Kidney epithelial cell (primary cell): ENCODE measurements at regions not wholly inside any gene's neighbourhood (a gene's known extent, or its start where the extent isn't known, plus 50 kb on each side); places are given as distances from the start of the nearest gene placed in this dataset.

ENCODE experiments used
- DNase-seq: peaks from one replicate; pipeline ENCODE4 v3.0.0-alpha.2; 2010; ENCODE audit warnings: low read depth
- H3K27me3 ChIP-seq: 2 replicates; pipeline ENCODE4 v1.6.0; 2011; ENCODE audit warnings: low read length; ENCODE audit not compliant: control insufficient read depth, insufficient read depth
- H3K36me3 ChIP-seq: 2 replicates; pipeline ENCODE4 v1.5.1; 2011; ENCODE audit warnings: low read length; ENCODE audit not compliant: control insufficient read depth, insufficient read depth
- H3K4me3 ChIP-seq: 2 replicates; pipeline ENCODE4 v1.5.1; 2011; ENCODE audit warnings: low read depth, mild to moderate bottlenecking, control low read depth, low read length
- TF ChIP-seq, protein P1 (sequence below): IDR thresholded peaks from 2 replicates; pipeline ENCODE4 v1.5.1; 2011; ENCODE audit warnings: mild to moderate bottlenecking, moderate library complexity, low read length, control low read depth, inconsistent platforms; ENCODE audit not compliant: insufficient read depth, poor library complexity, severe bottlenecking

DNA sequence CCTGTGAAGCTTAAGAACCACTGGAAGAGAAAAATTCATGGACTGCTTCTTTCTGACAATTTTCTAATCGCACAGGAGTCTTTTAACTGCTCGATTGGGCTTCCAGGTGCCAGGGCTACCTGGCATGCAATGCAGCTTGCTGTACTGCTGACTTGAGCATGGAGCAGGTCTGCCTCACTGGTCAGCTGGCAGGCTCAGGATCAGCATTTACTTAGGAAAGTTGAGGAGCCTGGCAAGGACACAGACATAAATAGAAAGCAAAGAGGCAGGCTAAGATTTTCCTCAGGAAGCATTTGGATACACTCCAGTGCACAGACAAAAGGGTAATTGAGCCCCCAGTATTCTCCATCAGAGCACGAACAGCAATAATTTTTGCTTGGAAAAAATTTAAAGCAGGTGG is 163.5 kb downstream of the CSNK2A3 start:
- no peaks in the 10 kb centered on the region for H3K36me3 ChIP-seq
- H3K4me3 ChIP-seq = no peak overlapping the region

DNA sequence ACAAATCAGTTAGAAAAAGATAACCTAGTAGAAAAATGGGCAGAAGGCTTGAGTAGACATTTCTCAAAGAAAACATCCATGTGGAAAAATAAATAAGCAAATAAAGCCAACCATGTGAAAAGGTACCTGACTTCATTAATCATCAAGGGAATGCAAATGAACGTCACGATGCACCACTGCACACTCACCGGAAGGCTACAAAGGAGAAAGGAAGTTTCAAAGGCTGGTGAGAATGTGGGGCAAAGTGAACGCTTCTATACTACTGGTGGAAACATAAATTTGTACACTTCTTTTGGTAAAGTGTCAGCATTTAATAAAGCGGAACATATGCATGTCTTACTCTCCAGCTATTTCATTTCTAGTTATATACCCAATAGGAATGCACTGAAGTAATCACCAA is 166.8 kb downstream of the CSNK2A3 start:
- peak; percentile 10 for DNase-seq
- peaks cover 3% of the 10 kb centered on the region for H3K27me3 ChIP-seq
- no peak overlapping the region for H3K4me3 ChIP-seq
- TF ChIP-seq, protein P1, sequence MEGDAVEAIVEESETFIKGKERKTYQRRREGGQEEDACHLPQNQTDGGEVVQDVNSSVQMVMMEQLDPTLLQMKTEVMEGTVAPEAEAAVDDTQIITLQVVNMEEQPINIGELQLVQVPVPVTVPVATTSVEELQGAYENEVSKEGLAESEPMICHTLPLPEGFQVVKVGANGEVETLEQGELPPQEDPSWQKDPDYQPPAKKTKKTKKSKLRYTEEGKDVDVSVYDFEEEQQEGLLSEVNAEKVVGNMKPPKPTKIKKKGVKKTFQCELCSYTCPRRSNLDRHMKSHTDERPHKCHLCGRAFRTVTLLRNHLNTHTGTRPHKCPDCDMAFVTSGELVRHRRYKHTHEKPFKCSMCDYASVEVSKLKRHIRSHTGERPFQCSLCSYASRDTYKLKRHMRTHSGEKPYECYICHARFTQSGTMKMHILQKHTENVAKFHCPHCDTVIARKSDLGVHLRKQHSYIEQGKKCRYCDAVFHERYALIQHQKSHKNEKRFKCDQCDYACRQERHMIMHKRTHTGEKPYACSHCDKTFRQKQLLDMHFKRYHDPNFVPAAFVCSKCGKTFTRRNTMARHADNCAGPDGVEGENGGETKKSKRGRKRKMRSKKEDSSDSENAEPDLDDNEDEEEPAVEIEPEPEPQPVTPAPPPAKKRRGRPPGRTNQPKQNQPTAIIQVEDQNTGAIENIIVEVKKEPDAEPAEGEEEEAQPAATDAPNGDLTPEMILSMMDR = no peak
- no peaks in the 10 kb centered on the region for H3K36me3 ChIP-seq

More for the DNA sequence above, 163.5 kb downstream of the CSNK2A3 start:
- TF ChIP-seq, protein P1 = no peak
- no peaks in the 10 kb centered on the region for H3K27me3 ChIP-seq
- no peak for DNase-seq

DNA sequence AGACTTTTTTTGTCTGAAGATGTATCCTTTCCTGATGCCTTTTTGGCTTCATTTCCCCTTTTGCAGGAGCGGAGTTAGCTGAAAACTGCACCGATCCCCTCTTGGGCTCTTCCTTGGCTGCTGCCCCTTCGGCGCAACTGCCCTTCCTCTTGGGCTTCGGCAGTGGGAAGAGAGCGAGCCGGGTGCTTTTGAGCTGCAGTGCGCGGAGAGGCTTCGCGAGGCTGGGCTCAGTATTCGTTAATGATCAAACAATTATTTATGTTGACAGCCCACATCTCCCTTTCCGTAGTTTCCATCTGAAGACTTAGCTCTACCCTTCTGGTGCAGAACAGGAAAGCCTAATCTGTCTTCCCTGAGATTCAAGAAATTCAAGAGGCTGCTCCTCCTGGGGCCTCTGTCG is 170.8 kb downstream of the CSNK2A3 start:
- DNase-seq = no peak
- Histone ChIP-seq H3K4me3 (no peak overlapping the region), H3K36me3 (no peaks in the 10 kb centered on the region), H3K27me3 (peaks cover 3% of the 10 kb centered on the region)
- TF ChIP-seq, protein P1 = no peak

DNA sequence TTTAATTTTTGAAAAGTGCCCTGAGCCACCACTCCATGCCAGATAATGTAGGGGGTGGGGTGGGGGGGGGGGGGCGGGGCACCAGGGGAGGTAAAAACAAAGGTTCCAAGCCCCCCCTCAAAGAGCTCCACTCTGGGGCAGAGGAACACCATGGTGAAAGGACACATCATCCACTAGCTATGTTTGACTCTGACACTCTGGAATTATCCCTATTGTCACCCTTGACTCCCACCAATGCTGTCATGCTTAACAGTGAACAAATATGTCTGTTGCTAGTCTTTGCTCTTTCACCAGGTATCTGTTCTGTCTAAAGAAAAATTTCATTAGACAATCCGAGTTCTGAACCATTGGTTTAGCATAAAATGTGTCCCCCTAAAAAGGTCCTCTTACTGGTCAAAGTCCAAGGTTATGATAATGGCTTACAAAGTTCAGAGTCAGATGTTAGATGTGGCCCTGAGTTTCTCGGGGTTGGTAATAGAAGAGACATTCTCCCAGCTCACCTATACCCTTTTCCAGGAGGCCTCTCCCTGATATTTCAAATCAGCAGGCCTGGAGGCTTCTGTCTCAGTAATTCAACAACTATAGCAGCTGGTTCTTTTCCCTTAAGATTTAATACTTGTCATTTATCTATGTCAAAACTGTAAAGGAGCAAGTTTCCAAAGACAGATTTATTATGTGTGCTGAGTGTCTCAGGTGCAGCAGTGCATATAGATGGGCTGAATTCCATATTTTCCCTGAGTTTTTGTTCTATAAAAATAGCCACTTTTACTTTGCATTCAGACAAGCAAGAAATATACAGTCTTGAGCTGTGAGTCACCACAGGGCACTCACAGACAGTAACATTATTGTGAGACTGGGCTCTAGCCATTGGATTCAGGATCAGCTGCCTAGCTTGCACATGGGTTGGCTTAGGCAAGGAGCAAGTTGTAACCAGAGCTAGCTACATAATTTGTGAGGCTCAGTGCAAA is 174.1 kb downstream of the CSNK2A3 start:
- Histone ChIP-seq H3K36me3 (no peaks in the 10 kb centered on the region), H3K4me3 (no peak overlapping the region), H3K27me3 (peaks cover 3% of the 10 kb centered on the region)
- DNase-seq = peak; percentile 75
- TF ChIP-seq, protein P1 = no peak

DNA sequence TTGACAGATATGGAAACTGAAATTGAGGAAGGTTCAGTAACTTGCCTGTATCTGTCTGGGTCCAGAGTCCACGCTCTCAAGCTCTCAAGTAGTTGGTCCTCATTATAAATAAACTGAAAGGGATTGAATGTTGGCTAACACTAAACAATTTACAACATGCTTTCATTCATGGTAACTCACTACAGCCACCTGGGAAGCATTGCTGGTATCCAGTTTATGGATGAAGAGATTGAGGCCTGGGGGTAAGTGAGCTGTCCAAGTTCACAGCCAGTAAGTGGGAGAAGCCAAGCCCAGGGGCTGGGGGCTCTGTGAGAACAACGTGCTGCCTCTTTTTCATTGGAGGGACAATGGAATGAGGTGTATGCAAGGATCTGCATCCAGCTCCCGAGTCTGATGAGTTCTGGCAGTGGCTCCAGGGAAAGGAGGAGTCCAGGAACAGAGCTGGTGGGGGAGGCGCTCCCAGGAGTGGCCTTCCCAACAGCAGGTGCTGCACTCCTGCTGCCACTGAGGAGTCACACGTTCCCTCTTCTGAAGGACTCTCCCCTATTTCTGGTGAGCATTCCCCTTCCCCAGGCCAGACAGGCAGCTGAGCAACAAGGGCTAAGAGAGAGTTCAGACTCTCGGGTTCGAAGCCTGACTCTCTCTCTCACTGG is 175.8 kb downstream of the CSNK2A3 start:
- no peaks in the 10 kb centered on the region for H3K36me3 ChIP-seq
- no peak overlapping the region for H3K4me3 ChIP-seq
- H3K27me3 ChIP-seq = peaks cover 2% of the 10 kb centered on the region
- TF ChIP-seq, protein P1 = no peak
- no peak for DNase-seq
